Heart left ventricle (tissue), 13 donors: ENCODE measurements at regions not wholly inside any gene's neighbourhood (a gene's known extent, or its start where the extent isn't known, plus 50 kb on each side); places are given as distances from the start of the nearest gene placed in this dataset.

ENCODE experiments used
- POLR2A ChIP-seq, 2 donors: fragments of 450-650 bp; IDR thresholded peaks; one replicate each; pipeline ENCODE4 v1.6.1; 2017; ENCODE audit warnings: antibody characterized with exemption in 2 of 2, mild to moderate bottlenecking in 2 of 2, moderate library complexity in 2 of 2
- TF ChIP-seq, protein P1 (sequence below), 12 donors: fragments of 200-600 bp; sonication (generic) in 4 of 12; IDR thresholded peaks; one replicate each; pipeline versions ENCODE4 v1.5.0 to v1.8.0; 2018 to 2022; ENCODE audit warnings: antibody characterized with exemption in 12 of 12, mild to moderate bottlenecking in 5 of 12
- donor health status: ischemic (EF 13 %, LVEDD 7.1; RV severe dilation, severe dysfunction).
- donor health status: DM: no; HTN: yes; CAD: no.
- donor health status: DM: no; HTN: no; CAD: no.
- donor health status: ischemic (EF 25% LVEDD 6.9; RV normal size, moderate dysfunction).
- donor health status: ischemic (EF 25% LVEDD 5.7; RV mildly dilated, moderate dysfunction).
- donor health status: ischemic (EF 35%, LVEDD 5.7; RV mildly dilated, moderate dysfunction).
- donor health status: nonischemic (EF 11% LVEDD 7.7; RV severe dilation, severe dysfunction).
- donor health status: DM: yes; HTN: yes; CAD: no.
- donor health status: PGD.
- donor health status: ischemic (EF 29% LVEDD 5.4; RV normal size, mild dysfunction).
- donor health status: nonischemic (EF 23%, LVEDD 6.1; RV moderate dilation, normal function).

DNA sequence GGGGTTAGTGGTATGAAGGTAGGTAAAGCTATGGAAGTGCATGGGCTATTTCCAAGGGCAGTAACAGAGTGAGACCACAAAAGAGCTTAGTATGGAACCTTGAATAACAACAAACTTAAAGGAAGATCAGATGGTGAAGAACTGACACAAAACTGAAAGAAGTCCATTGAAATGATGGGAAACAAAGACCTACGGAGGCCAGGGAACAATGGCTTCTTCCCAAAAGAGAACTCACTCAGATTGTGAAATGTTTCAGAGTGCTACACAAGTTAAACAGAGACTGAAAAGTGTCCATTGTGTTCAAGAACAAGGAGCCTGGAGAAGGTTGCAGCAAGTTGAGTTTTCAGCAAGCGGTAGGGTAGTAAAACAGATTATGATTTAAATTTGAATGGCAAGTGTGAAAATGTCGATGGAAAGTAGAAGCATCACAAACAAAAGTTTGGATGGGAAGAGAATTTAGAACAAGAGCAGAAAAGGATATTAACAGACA, 700.0 kb upstream of the NXPH2 start:
- no peak for TF ChIP-seq POLR2A (IDR thresholded peaks at IDR 0.05)
- TF ChIP-seq, protein P1, sequence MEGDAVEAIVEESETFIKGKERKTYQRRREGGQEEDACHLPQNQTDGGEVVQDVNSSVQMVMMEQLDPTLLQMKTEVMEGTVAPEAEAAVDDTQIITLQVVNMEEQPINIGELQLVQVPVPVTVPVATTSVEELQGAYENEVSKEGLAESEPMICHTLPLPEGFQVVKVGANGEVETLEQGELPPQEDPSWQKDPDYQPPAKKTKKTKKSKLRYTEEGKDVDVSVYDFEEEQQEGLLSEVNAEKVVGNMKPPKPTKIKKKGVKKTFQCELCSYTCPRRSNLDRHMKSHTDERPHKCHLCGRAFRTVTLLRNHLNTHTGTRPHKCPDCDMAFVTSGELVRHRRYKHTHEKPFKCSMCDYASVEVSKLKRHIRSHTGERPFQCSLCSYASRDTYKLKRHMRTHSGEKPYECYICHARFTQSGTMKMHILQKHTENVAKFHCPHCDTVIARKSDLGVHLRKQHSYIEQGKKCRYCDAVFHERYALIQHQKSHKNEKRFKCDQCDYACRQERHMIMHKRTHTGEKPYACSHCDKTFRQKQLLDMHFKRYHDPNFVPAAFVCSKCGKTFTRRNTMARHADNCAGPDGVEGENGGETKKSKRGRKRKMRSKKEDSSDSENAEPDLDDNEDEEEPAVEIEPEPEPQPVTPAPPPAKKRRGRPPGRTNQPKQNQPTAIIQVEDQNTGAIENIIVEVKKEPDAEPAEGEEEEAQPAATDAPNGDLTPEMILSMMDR (IDR thresholded peaks at IDR 0.05): no peak
